GM12892 (cell line): ENCODE measurements at regions not wholly inside any gene's neighbourhood (a gene's known extent, or its start where the extent isn't known, plus 50 kb on each side); places are given as distances from the start of the nearest gene placed in this dataset.

Source experiments
- POLR2A ChIP-seq: IDR thresholded peaks from 2 replicates; pipeline ENCODE4 v1.6.1; 2011; ENCODE audit warnings: low read depth, low read length, control low read depth
- POLR2AphosphoS5 ChIP-seq: IDR thresholded peaks from 2 replicates; pipeline ENCODE4 v1.6.1; 2011; ENCODE audit warnings: low read depth, low read length, control low read depth
- TAF1 ChIP-seq: IDR thresholded peaks from 2 replicates; pipeline ENCODE4 v1.6.1; 2011; ENCODE audit warnings: low read depth, mild to moderate bottlenecking, control low read depth, low read length, borderline replicate concordance

- TF ChIP-seq POLR2AphosphoS5, result no peak
- TF ChIP-seq POLR2A, result no peak
- no peak for TF ChIP-seq TAF1
These were observed 280.0 kb upstream of the PCDH18 start for GRCh38 chr4:137812258-137812657.
